A673 (cell line): ENCODE measurements at regions not wholly inside any gene's neighbourhood (a gene's known extent, or its start where the extent isn't known, plus 50 kb on each side); places are given as distances from the start of the nearest gene placed in this dataset.

Experiments used
- BruUV-seq: library from RNA; stranded (reverse); fragments of 400-500 nt; replicated peaks from 2 replicates; lab custom pipeline; 2021; lab: Mats Ljungman, UMichigan
- CTCF ChIA-PET: fragments of 300-600 bp; sonication (Branson Sonifier 250); formaldehyde crosslinking; loops from one replicate; lab custom pipeline; 2022; ENCODE audit warnings: antibody characterized with exemption; lab: Charles Lee
- POLR2A ChIA-PET: fragments of 300-600 bp; sonication (Branson Sonifier 250); formaldehyde crosslinking; loops from one replicate; lab custom pipeline; 2022; ENCODE audit warnings: antibody characterized with exemption; ENCODE audit not compliant: low non-redundant PET; lab: Charles Lee
- DNase-seq: peaks from one replicate; pipeline ENCODE4 v3.0.0-alpha.2; 2015; ENCODE audit warnings: low spot score
- H3K27ac ChIP-seq: fragments of 200-600 bp; sonication (generic); 2 replicates; pipeline ENCODE4 v1.5.1; 2016; ENCODE audit warnings: mixed run types, low read depth, mild to moderate bottlenecking, mixed read lengths, antibody characterized with exemption, low read length; ENCODE audit not compliant: poor library complexity, severe bottlenecking
- H3K27me3 ChIP-seq: fragments of 200-600 bp; sonication (generic); replicated peaks from 2 replicates; pipeline ENCODE4 v1.6.1; 2017; ENCODE audit warnings: mixed run types, low read depth, mild to moderate bottlenecking, mixed read lengths, antibody characterized with exemption, low read length; ENCODE audit not compliant: insufficient read depth, poor library complexity
- H3K36me3 ChIP-seq: fragments of 200-600 bp; sonication (generic); 2 replicates; pipeline ENCODE4 v1.6.1; 2016; ENCODE audit warnings: mixed run types, mild to moderate bottlenecking, mixed read lengths, antibody characterized with exemption, low read length; ENCODE audit not compliant: insufficient read depth, poor library complexity, severe bottlenecking
- H3K4me1 ChIP-seq: fragments of 200-600 bp; sonication (generic); 2 replicates; pipeline ENCODE4 v1.6.1; 2017; ENCODE audit warnings: mixed run types, mild to moderate bottlenecking, mixed read lengths, antibody characterized with exemption, low read length; ENCODE audit not compliant: insufficient read depth, poor library complexity, severe bottlenecking
- H3K4me3 ChIP-seq: fragments of 200-600 bp; sonication (generic); 2 replicates; pipeline ENCODE4 v1.5.1; 2016; ENCODE audit warnings: low read depth, mixed run types, mild to moderate bottlenecking, mixed read lengths, low read length; ENCODE audit not compliant: poor library complexity, severe bottlenecking
- H3K9me3 ChIP-seq: fragments of 200-600 bp; sonication (generic); 2 replicates; pipeline ENCODE4 v1.6.1; 2016; ENCODE audit warnings: mixed run types, low read depth, mild to moderate bottlenecking, mixed read lengths, antibody characterized with exemption, low read length; ENCODE audit not compliant: poor library complexity, severe bottlenecking
- EZH2 ChIP-seq: fragments of 200-600 bp; sonication (generic); IDR thresholded peaks from 2 replicates; pipeline ENCODE4 v1.6.1; 2017; ENCODE audit warnings: borderline replicate concordance, low read depth, mild to moderate bottlenecking, mixed read lengths, antibody characterized with exemption, low read length; ENCODE audit not compliant: poor library complexity, severe bottlenecking
- intact Hi-C: fragments of 100-400 bp; cut with micrococcal nuclease; formaldehyde crosslinking; loops from one replicate; pipeline ENCODE4 v1.10.0; 2022; ENCODE audit not compliant: unreplicated experiment
- TF ChIP-seq, protein P1 (sequence below): fragments of 300-800, 200-600 bp; sonication (generic); conservative IDR thresholded peaks from 2 replicates; pipeline ENCODE4 v1.5.1; 2017; ENCODE audit warnings: low read depth, mild to moderate bottlenecking, antibody characterized with exemption, low read length, moderate library complexity, mixed read lengths

DNA sequence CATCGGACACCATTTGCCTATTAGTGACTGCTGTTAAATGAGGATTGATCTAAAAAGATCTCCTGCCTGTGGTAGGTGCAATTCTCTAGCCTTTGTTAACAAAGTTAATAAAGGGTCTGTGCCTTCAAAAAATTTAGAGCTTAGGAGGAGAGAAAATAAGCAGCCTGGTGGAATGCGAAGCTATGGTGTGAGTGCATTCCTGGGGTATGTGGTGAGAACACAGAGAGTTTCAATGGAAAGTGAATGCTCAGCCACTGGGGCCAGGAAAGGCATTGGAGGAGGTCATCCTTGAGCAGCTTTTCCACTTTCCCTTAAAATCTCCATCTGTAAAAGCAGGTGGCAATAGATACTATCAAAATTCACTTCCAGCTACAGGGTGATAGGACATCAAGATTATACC is 331.2 kb upstream of the LRATD1 start:
- no peak for TF ChIP-seq EZH2
- TF ChIP-seq, protein P1, sequence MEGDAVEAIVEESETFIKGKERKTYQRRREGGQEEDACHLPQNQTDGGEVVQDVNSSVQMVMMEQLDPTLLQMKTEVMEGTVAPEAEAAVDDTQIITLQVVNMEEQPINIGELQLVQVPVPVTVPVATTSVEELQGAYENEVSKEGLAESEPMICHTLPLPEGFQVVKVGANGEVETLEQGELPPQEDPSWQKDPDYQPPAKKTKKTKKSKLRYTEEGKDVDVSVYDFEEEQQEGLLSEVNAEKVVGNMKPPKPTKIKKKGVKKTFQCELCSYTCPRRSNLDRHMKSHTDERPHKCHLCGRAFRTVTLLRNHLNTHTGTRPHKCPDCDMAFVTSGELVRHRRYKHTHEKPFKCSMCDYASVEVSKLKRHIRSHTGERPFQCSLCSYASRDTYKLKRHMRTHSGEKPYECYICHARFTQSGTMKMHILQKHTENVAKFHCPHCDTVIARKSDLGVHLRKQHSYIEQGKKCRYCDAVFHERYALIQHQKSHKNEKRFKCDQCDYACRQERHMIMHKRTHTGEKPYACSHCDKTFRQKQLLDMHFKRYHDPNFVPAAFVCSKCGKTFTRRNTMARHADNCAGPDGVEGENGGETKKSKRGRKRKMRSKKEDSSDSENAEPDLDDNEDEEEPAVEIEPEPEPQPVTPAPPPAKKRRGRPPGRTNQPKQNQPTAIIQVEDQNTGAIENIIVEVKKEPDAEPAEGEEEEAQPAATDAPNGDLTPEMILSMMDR: no peak
- Histone ChIP-seq H3K27me3 (peaks cover 19% of the 10 kb centered on the region), H3K4me3 (no peak overlapping the region), H3K4me1 (no peaks in the 10 kb centered on the region), H3K9me3 (no peaks in the 10 kb centered on the region), H3K27ac (no peak overlapping the region), H3K36me3 (no peaks in the 10 kb centered on the region)
- no TSS peak for BruUV-seq
- DNase-seq: no peak
- intact Hi-C loops: loop anchor here (5.0 kb wide), 1 partner anchor 1266 kb away; no protein-coding TSS in a partner anchor
- ChIA-PET CTCF (no interaction called here), POLR2A (no interaction called here)

DNA sequence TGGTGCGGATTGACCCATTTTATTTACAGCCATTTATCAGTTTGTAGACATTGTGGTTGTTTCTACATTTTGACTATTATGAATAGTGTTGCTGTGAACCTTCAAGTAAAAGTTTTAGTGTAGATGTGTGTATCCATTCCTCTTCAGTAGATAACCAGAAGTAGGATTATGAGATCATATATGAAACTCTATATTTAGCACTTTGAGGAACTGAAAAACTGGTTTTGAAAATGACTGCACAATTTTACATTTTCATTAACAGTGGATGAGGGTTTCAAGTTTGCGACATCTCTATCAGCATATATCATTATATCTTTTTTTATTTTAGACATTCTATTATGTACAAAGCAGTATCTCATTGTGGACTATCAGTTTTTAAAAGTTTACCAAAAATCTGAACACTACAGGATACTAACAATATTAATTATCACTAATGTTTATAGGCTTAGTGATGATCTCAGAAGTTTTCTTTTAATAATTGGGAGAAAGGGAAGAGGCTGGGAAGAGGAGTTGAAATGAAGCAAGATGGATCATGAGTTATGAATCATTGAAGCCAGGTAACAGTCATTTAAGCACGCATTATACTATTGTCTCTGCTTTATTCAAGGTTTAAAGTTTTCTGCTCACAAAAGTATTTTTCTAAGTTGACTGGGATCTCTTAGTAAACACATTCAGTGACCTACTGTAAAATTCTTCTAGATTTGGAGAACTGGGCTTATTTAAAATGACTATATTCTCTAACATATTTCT is 329.0 kb upstream of the LRATD1 start:
- CTCF ChIA-PET: no interaction called here

DNA sequence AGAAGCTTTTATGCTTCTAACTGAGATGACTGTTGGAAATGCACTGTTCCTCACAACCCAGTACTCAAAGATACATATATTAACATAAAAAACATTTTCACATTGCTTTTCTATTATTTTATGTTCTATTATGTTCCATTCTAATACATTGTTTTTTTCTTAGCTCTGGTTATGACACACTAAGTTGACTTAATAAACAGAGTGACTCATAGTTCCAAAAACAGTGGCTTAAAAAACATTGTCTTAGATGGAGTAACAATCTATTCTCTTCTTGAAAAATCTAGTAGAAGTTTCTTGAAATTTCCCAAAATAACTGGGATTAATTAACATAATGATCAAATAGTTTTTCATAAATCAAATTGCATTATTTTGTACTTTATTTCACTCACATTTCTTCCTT is 328.2 kb upstream of the LRATD1 start:
- no peak overlapping the region for H3K4me3 ChIP-seq
- H3K27ac ChIP-seq: no peak overlapping the region
- ChIA-PET CTCF (no interaction called here), POLR2A (no interaction called here)
- intact Hi-C loops: loop anchor here (5.0 kb wide), 1 partner anchor 1263 kb away; no protein-coding TSS in a partner anchor
- no TSS peak for BruUV-seq
- peaks cover 6% of the 10 kb centered on the region for H3K27me3 ChIP-seq
- H3K4me1 ChIP-seq: no peaks in the 10 kb centered on the region
- no peaks in the 10 kb centered on the region for H3K36me3 ChIP-seq
- no peaks in the 10 kb centered on the region for H3K9me3 ChIP-seq
- TF ChIP-seq, protein P1: no peak
- no peak for TF ChIP-seq EZH2
- DNase-seq: no peak

More for the DNA sequence above, 329.0 kb upstream of the LRATD1 start:
- Histone ChIP-seq H3K4me1 (no peaks in the 10 kb centered on the region), H3K36me3 (no peaks in the 10 kb centered on the region), H3K27ac (no peak overlapping the region), H3K27me3 (peaks cover 12% of the 10 kb centered on the region), H3K4me3 (no peak overlapping the region), H3K9me3 (no peaks in the 10 kb centered on the region)
- no TSS peak for BruUV-seq
- intact Hi-C loops: loop anchor here (5.0 kb wide), 1 partner anchor 1264 kb away; no protein-coding TSS in a partner anchor
- TF ChIP-seq EZH2: no peak
- TF ChIP-seq, protein P1: no peak
- POLR2A ChIA-PET: no interaction called here
- no peak for DNase-seq
